ENCODE measurements at regions not wholly inside any gene's neighbourhood (a gene's known extent, or its start where the extent isn't known, plus 50 kb on each side); places are given as distances from the start of the nearest gene placed in this dataset.

- Histone ChIP-seq H3K4me2 (no peak overlapping the region), H4K20me1 (ENCODE audit: insufficient read depth) (no peaks in the 10 kb centered on the region), H3K27me3 (ENCODE audit: insufficient read depth, low read depth) (no peaks in the 10 kb centered on the region), H3K36me3 (ENCODE audit: insufficient read depth) (no peaks in the 10 kb centered on the region), H3K4me1 (ENCODE audit: low read depth, poor library complexity, severe bottlenecking) (no peaks in the 10 kb centered on the region), H3K9ac (no peak overlapping the region), H3K4me3 (IDR thresholded peaks at IDR 0.05; ENCODE audit: insufficient read depth, low read depth, low read length) (no peak overlapping the region), H3K27ac (no peak overlapping the region), H2AFZ (ENCODE audit: low read depth) (no peak overlapping the region), H3K79me2 (ENCODE audit: insufficient read depth, low read depth) (no peaks in the 10 kb centered on the region)
- no peak for TF ChIP-seq CTCF (conservative IDR thresholded peaks at IDR 0.05; ENCODE audit: low read depth, low read length)
Observed at GRCh38 chr11:109247071-109247470, 174.9 kb upstream of the C11orf87 start.

- Histone ChIP-seq H3K4me1 (ENCODE audit: low read depth, poor library complexity, severe bottlenecking) (no peaks in the 10 kb centered on the region), H2AFZ (ENCODE audit: low read depth) (no peak overlapping the region), H3K27me3 (ENCODE audit: insufficient read depth, low read depth) (no peaks in the 10 kb centered on the region), H3K4me3 (IDR thresholded peaks at IDR 0.05; ENCODE audit: insufficient read depth, low read depth, low read length) (no peak overlapping the region), H3K36me3 (ENCODE audit: insufficient read depth) (no peaks in the 10 kb centered on the region), H3K9ac (no peak overlapping the region), H3K79me2 (ENCODE audit: insufficient read depth, low read depth) (no peaks in the 10 kb centered on the region), H3K27ac (no peak overlapping the region), H4K20me1 (ENCODE audit: insufficient read depth) (no peaks in the 10 kb centered on the region), H3K4me2 (no peak overlapping the region)
- no peak for TF ChIP-seq CTCF (conservative IDR thresholded peaks at IDR 0.05; ENCODE audit: low read depth, low read length)
Observed at GRCh38 chr11:109249597-109249996, 172.4 kb upstream of the C11orf87 start.

- H4K20me1 ChIP-seq (ENCODE audit: insufficient read depth): no peaks in the 10 kb centered on the region
- H3K4me1 ChIP-seq (ENCODE audit: low read depth, poor library complexity, severe bottlenecking): no peaks in the 10 kb centered on the region
- no peak overlapping the region for H3K9ac ChIP-seq
- H3K36me3 ChIP-seq (ENCODE audit: insufficient read depth): no peaks in the 10 kb centered on the region
- no peaks in the 10 kb centered on the region for H3K79me2 ChIP-seq (ENCODE audit: insufficient read depth, low read depth)
- no peak overlapping the region for H3K4me3 ChIP-seq (IDR thresholded peaks at IDR 0.05; ENCODE audit: insufficient read depth, low read depth, low read length)
- H3K4me2 ChIP-seq: no peak overlapping the region
- TF ChIP-seq CTCF (conservative IDR thresholded peaks at IDR 0.05; ENCODE audit: low read depth, low read length): no peak
- no peaks in the 10 kb centered on the region for H3K27me3 ChIP-seq (ENCODE audit: insufficient read depth, low read depth)
- no peak overlapping the region for H3K27ac ChIP-seq
- H2AFZ ChIP-seq (ENCODE audit: low read depth): no peak overlapping the region
Observed at GRCh38 chr11:109251230-109251629, 170.8 kb upstream of the C11orf87 start.

GRCh38 chr11:109264128-109264527 is 157.9 kb upstream of the C11orf87 start:
- Histone ChIP-seq H2AFZ (ENCODE audit: low read depth) (no peak overlapping the region), H3K4me2 (no peak overlapping the region), H3K9ac (no peak overlapping the region), H3K27ac (no peak overlapping the region), H3K79me2 (ENCODE audit: insufficient read depth, low read depth) (no peaks in the 10 kb centered on the region), H3K4me3 (IDR thresholded peaks at IDR 0.05; ENCODE audit: insufficient read depth, low read depth, low read length) (no peak overlapping the region), H3K36me3 (ENCODE audit: insufficient read depth) (no peaks in the 10 kb centered on the region), H4K20me1 (ENCODE audit: insufficient read depth) (no peaks in the 10 kb centered on the region), H3K4me1 (ENCODE audit: low read depth, poor library complexity, severe bottlenecking) (no peaks in the 10 kb centered on the region), H3K27me3 (ENCODE audit: insufficient read depth, low read depth) (no peaks in the 10 kb centered on the region)
- TF ChIP-seq CTCF (conservative IDR thresholded peaks at IDR 0.05; ENCODE audit: low read depth, low read length): no peak
